Anterior cingulate cortex (tissue), 58 donors: ENCODE measurements at regions not wholly inside any gene's neighbourhood (a gene's known extent, or its start where the extent isn't known, plus 50 kb on each side); places are given as distances from the start of the nearest gene placed in this dataset.

Experiments used
- DNase-seq, 58 donors: peaks; one replicate each; lab custom pipeline; 2025; lab: John Stamatoyannopoulos, UW

GRCh38 chr2:175478096-175478768 is 296.7 kb upstream of the ATP5MC3 start:
- DNase-seq: no peak

DNA sequence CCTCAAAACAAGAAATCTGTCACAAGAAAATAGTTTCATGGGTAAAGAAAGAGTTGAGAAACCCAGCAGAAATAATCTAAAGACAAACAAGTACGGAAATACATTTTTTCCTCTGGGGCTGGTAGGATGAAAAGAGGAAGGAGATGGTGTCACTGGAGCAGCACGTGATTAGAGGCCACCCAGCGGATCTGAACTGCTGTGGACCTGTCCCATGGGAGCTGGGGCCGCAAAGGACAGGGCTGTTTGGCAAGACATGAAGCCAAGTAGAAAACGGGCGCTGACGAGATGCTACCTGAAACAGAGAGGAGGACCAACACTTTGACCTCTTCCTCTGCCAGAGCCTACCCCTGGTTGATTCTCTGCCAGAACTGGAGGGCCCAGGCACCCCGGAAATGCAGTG is 295.4 kb upstream of the ATP5MC3 start:
- no peak for DNase-seq

GRCh38 chr2:175476374-175476773 is 294.9 kb upstream of the ATP5MC3 start:
- no peak for DNase-seq

DNA sequence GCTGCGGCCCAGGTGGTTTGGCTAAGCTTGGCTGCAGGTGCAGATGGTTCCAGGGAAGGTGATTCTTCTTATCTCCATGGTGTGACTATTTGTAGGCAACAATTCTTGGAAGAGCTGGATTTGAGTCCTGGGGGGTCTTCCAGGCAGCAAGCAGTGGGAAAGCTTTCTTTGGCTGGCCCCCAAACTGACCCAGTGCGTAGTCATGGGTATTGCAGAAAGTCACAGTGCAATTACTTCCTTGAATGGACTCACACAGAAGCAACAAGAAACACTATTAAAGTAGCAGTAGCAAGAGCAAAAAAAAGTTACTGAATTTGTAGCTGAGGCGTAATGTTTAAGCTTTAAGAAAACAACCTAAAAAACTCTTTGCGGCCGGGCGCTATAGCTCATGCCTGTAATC is 293.6 kb upstream of the ATP5MC3 start:
- DNase-seq: no peak

DNA sequence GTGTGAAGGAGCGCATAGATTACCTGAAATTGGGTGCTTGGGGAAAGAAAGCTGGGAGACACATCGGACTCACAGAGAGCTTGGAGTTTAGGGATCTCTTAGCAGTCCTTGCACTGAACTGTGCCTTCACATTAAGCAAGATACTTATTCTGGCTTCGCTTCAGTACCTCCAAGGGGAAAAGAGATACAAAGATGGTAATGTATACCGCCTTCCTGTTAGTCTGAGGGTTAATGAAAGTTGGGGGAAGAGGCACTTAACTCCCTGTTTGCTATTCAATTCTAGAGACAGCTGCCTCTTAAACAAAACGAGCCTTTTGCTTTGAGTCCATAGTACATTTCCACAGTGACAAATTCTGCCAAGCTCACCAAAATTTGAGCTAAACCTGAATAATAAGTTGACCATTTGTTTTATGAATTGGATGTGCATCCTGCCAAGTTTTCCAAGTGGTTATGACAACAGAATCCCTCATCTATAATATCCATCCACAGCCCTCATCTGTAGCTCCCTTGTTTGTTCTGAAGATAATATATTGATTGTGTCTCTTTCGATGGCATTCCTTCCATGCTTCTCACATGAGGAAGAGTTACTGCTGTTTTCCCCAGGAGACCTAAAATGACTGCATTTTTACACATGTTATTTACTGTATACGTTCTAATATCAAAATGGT is 287.1 kb upstream of the ATP5MC3 start:
- DNase-seq: no peak

DNA sequence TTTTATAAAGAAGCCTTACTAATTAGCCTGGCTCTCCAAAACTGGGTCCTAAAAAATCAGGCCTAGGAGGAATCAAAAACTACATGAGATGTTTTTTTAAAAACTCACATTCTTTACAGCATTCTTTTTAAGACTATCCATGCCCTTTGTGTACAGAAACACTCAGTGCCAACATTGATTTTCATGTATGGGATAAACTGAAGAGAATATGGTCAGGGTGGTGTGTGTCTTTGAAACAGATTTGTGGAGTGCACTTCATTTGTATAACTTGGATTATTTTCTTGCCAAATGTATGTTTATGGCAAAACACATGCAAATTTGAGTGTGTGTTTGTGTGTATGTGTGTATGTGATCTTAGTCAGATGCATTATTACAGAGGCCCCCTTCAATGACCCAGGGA is 283.6 kb upstream of the ATP5MC3 start:
- DNase-seq: no peak

- no peak for DNase-seq
Observed at GRCh38 chr2:175464311-175464670, 282.8 kb upstream of the ATP5MC3 start.

DNA sequence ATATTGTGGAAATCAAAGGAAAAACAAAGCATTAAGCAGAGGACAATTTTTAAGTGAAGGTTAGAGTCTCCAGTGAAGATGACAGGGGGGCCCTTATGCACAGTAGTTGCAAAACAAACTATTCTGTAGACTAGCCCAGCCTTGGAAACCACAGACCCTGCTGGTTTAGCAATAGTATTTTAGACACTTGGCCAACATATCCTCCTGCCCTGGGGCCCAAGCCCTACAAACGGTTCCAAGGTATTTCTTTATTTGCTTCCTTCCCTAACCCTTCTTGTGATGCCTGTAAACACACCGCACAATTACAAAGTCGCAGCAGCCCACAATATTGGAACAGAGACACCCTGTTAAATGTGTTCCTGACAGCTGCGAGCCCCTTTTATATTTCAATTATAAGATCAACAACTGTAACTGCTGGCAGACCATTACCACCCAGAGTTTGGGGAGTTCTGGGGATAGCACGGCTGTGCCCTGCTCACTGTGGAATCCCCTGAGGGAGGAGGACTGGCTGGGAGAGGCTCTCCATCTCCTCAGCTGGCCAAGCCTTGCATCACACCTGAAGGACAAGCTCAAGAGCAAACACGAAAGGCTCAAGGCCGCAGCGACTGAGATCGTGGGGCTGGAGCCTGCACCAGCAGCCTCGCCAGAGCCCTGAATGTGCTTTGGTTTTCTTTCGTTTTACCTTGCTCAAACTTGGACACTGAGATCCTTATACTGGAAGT is 282.2 kb upstream of the ATP5MC3 start:
- no peak for DNase-seq

DNA sequence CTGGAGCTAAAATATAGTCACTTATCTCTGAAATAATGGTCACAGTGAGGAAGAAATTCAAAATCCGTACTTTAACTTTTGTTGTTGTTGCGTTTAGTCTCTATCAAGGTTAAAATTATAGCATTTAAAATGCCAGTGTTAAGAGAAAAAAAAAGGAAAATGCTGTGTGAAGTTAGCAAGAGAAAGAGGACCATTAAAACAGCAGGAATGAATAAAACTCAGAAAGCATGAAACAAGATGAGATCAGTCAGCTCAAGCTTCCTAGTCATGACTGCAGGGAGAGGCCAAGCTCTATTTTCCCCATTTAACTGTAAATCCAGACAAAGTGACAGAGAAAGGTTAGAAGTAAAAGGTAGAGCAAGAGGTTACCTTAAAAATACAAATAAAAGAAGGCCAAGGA is 281.7 kb upstream of the ATP5MC3 start:
- DNase-seq: no peak

DNA sequence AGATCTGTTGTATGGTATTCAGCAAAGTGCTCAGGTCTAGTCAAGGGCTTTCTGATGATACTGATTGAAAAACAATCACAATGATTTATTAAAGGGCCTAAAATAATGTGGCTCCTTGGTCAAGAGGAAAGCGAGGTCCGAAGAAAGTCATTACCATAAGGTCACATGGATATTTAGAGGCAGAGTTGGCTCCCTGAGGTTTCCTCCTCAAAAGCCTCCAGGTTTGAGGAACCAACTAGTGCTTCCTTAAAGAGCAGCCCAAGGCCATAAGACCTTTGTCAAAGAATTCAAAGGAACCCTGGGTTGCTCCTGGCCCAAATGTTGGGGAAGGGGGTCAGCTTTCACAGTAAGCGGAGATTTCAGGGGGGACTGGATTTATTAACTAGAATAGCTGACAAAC is 280.7 kb upstream of the ATP5MC3 start:
- no peak for DNase-seq

DNA sequence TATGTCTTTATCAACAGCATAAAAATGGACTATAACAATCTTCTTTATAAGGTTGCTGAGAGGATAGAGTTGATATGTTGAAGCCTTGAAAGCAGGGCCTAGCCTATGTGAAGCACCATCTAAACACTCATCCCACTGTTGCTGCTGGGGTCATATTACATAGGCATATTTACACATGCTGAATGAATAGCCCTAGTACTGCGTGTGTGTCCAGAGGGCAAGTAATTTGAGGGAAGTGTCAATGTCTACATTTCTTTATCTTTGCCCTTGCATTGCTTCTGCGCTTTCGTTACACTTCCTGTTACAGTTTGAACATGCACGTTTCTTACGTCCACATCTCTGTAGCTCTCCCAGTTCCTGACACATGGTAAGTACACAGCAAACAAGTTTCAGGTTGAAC is 280.3 kb upstream of the ATP5MC3 start:
- DNase-seq: no peak

DNA sequence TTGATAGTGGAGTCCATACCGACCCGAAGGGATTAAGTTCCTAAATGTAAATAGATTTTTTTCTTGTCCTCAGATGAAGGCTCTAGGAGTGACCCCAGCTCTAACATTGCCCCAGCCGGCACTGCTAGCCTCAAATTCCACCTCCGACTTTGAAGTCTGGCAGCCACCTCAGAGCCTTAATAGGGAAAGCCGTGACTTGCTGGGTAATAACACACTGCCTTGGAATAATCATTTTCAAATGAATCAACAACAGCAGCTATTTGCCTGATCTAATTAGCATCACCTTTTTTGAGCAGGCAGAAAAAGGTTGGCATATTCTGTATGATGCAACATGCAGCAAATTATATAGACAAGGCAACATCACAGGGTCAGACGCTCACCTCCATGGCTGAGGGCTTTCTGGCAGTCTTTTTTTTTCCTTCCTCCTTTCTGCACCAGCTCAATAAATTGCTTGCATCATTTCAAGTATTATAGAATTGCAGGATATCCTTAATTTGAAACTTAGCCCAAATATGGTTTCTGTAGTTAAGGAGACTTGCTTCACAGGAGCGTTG is 276.5 kb upstream of the ATP5MC3 start:
- no peak for DNase-seq

- DNase-seq: no peak
Observed at GRCh38 chr2:175454953-175455389, 273.5 kb upstream of the ATP5MC3 start.

DNA sequence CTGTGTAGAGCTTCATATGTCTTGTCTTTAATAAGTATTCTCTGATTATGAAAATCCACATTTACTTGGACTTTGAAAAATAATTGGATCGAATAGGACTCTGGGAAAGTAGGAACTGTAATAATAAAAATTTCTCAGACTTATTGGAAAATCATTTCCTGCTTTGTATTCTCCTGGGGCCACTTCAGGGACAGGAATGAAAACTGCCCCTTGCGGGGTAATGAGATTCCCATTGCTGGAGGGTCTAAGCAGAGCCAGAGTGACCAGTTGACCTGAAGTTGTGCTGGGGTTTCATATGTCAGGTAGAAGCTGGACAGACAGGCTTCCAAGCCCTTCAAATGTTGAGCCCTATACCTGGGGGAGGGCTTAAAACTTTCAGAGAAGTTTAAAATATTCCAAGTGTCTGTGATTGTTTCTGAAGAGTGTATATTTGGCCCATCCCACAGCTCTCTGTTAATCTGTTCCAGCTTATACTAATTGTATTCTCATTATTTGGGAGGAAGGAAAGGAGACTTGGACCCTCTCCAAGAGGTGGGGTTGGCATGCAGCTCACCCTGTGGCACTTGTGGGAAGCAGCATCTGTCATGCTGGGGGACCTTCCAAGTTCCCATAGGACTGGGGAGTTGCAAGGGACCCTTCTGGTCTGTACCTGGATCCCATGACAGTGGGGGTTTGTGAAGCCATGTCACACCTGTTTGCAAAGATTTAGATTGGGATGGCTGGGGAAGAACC is 268.7 kb upstream of the ATP5MC3 start:
- no peak for DNase-seq

GRCh38 chr2:175449616-175450015 is 268.1 kb upstream of the ATP5MC3 start:
- DNase-seq: no peak

DNA sequence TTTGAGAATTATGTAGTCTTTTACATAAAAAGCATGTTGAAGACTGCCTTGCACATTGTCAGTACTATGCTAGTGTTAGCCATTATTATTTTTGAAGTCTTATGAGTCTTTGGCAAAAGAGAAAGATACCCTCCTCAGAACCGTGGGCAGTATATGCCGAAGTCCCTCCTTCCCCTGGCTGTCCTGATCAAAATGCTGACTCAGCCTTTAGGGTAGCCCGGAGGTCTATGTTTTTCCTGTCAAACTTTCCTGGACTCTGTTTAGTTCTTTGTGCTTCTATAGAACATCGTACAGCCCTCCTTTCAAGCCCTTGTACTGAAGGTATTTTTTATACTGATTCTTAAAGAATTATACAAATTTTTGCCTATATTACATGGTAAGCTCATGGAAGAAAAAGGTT is 264.7 kb upstream of the ATP5MC3 start:
- no peak for DNase-seq

GRCh38 chr2:175445281-175445680 is 263.8 kb upstream of the ATP5MC3 start:
- no peak for DNase-seq

DNA sequence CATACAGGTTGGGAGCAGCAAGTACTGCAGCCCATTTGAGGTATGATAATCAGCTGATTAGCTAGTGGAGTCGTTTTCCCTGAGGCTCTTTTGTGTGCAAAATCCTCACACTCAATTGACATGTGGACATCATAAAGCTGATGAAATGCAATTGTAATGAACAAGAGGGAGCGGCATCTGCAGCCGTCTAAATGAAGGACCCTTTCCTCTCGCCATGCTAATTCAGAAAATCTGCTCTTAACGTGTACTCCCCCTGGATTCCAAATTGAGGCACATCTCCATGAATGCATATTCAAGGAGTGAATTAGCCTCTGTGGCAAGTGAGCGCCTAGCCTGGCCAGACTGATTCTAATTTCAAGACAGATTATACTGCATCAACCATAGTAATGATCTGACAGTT is 260.9 kb upstream of the ATP5MC3 start:
- no peak for DNase-seq

- DNase-seq: no peak
Observed at GRCh38 chr2:175441181-175441761, 259.8 kb upstream of the ATP5MC3 start.

GRCh38 chr2:175439416-175439815 is 257.9 kb upstream of the ATP5MC3 start:
- DNase-seq: no peak

DNA sequence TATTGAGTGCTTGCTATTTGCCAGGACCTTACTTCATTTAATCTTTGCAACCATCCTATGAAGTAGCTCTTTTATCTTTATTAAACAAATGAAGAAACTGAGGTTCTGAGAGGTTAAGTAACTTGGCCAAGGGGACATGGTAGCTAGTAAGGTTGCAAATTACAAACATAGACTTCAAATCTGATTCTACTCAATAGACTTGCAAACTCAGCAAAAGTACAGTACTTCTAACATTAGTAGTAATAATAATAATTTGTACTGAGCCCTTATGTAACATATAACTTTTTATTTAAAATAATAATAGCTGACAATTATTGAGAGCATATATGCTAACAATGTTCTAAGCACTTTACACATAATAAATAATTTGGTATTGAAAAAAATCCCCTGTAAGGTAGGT is 255.7 kb upstream of the ATP5MC3 start:
- no peak for DNase-seq
